ENCODE measurements at regions not wholly inside any gene's neighbourhood (a gene's known extent, or its start where the extent isn't known, plus 50 kb on each side); places are given as distances from the start of the nearest gene placed in this dataset.

DNA sequence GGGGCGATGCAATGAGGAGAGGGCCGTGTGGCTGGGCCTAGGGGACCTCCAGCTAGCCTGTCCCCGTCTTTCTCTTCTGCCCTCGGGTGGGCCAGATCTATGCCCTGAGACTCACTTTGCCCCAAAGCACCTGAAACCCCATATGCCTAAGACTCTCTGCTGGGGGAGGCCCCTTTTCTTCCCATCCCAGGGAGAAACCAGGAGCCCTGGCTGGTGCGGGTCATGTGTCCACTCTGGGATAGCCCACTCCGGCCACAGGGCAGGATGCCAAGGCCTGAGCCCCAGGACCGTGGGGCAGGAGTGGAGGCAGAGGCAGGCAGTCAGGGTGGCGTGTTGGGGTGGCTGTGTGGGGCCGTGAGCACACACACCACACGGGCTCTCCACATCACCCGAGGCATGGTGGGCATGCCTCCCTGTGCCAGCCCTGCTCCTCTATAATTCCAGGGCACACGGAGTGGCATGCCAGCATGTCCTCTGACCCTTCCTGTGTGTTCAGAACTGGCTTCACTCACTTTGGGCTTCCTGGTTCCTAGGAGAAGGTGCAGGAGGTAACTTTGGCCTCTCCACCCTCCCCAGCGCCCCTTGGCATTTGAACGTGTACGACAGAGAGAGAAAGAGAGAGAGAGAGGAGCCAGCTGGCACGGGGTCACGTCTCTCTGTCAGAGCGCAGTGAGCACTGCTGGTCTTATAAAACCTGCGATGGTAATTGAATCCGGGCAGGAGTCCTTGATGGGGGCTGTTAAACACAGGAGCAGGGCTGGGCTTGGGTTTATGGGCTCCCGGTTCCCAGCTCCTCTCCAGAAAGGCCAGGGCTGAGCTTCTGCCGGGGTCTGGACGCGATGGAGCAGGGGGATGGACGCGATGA is 144.2 kb downstream of the KIF26A start:
- Mint-ChIP-seq H3K36me3 (no peaks in the 10 kb centered on the region), H3K27me3 (peaks cover 0 to 23% (median 10%) of the 10 kb centered on the region in 5 donors), H3K9me3 (no peaks in the 10 kb centered on the region), H3K4me1 (peaks cover 0 to 2% (median 0%) of the 10 kb centered on the region in 4 donors), H3K27ac (no peak overlapping the region), H3K4me3 (no peak overlapping the region)
- POLR2A ChIA-PET, result no interaction called here
- DNase-seq (peak in 1 of 10 donors; percentile 58), ATAC-seq (no peak)

DNA sequence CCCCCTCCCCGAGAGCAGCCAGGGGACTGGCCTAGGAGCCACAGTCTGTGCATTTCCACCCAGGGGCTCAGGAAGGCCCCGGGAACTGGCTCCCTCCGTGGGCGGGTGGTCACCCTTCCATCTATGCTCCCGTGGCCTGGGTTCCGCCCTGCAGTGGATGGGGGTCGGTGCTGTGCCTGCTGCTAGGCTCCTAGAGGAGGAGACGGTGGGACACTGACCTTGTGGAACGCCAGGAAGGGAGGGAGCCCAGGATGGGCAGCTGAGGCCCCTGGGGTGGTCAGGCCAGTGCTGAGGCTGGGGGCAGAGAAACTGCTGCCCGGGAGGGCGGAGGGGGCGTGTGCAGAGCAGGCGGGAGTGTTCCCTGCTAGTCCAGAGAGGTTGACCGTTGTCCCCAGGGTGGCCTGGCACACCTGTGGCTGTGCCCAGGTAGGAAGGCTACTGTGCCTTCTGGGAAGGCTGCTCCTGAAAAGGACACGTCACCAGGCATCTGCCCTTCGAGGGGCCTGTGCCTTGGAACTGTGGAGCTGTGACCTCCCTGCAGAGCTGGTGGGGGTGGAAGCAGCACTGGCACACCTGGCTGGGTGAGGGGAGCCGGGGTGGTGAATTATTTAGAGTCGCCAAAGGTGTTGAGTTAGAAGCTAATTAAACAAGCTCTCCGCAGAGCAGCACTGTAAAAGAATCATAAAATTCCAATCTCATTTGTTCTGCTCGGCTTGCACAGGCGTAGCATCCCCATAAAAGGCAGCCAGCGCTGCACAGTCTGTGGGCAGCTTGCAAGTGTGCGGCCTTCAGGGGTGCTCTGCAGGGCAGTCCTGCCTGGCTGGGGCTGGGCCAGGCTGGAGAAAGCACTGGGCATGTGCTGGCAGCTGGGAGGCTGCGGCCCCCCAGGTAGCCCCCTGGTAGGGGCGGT is 145.1 kb downstream of the KIF26A start:
- Mint-ChIP-seq H3K27me3 (peaks cover 0 to 15% (median 5%) of the 10 kb centered on the region in 5 donors), H3K4me3 (no peak overlapping the region), H3K27ac (peak overlapping the region in 1 of 10 donors; percentile 69), H3K4me1 (peaks cover 0 to 2% (median 0%) of the 10 kb centered on the region in 4 donors), H3K9me3 (peaks cover 0 to 3% (median 0%) of the 10 kb centered on the region in 9 donors), H3K36me3 (no peaks in the 10 kb centered on the region)
- DNase-seq (peak in 1 of 10 donors; percentile 30), ATAC-seq (no peak)
- POLR2A ChIA-PET, result no interaction called here

DNA sequence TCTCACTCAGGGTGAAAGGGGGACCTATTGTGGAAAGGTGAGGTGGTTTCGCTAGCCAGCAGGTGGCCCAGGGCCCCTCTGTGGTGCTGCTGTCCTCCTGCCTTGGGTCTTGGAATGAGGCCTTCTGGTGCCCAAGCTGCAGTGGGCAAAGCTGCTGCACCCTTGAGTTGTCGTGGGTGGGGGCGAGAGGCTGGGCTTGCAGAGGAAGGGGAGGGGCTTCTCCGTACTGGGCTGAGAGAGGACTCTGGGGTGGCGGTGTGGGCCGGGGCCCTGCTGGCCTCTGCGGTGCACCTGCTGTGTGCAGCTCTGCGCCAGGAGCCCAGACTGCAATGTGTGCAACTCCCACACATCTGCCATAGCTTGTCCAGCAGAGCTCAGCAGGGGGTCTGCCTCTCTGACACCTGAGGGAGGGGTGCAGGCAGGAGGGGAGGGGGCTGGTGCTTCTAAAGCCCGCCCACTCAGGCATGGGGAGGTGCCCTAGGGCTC is 145.8 kb downstream of the KIF26A start:
- Mint-ChIP-seq H3K9me3 (peaks cover 0 to 10% (median 0%) of the 10 kb centered on the region in 9 donors), H3K36me3 (no peaks in the 10 kb centered on the region), H3K27ac (peak overlapping the region in 2 of 10 donors; percentile 15 to 62), H3K4me1 (peaks cover 0 to 2% (median 0%) of the 10 kb centered on the region in 4 donors), H3K27me3 (peaks cover 0 to 9% (median 5%) of the 10 kb centered on the region in 5 donors), H3K4me3 (no peak overlapping the region)
- DNase-seq (peak in 1 of 10 donors; percentile 47), ATAC-seq (no peak)
- POLR2A ChIA-PET, result no interaction called here

DNA sequence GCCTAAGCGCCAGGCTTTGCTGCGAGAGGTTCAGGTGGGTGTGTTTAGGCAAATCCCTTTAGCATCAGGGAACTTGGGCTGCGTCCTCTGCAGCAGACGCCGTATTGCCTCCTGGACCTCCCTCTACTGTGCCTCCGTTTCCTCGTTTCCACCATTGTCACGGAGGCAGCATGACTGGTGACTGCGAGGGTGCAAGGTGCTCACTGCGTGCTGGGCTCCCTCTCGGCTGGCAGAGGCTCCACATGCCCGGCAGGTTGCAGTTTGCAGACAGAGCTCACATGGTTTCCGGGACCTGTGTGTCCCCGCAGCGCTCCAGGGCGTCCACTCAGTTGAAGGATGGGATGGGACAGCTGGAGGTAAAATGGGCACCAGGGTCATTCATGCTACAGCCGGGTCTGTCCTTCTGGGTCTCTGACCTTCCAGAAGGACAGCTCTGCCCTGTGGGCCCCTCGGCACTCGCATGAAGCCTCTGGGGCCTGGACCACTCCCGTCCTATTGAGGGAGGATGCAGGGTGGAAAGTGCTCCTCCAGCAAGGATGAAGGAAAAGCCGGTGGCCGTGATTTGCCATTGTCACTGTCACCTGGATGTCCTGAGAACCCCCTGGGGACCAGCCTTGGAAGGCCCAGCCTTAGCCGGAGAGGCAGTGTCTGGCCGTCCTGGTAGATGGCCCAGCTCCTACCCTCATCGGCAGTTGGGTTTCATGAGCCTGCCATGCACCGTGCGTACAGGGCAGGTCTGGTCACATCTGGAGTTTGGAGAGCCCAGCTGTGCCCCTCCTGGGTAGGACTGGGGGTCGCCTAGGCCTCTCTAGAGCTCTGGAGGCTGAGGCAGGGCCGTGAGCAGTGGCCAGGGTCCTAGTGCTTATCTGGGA is 146.5 kb downstream of the KIF26A start:
- H3K27ac Mint-ChIP-seq, result peak overlapping the region in 1 of 10 donors; percentile 1
- no peaks in the 10 kb centered on the region for H3K36me3 Mint-ChIP-seq
- H3K4me1 Mint-ChIP-seq, result peaks cover 0 to 2% (median 0%) of the 10 kb centered on the region in 4 donors

DNA sequence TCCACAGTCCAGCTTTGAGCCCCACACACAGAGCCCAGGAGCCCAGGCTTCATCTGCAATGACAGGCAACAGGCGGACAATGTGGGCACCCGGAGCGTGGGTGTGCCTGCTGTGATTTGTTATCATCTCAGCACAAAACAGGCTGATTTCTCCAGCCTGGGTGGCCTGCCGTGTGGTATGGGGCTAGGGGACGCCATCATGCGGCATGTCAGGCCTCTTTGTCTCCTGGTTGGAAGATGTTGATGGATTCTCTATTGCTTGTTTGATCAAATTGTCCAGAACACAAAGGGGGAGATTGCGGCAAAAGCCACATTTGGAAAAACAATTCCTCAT is 147.1 kb downstream of the KIF26A start:
- Mint-ChIP-seq H3K9me3 (peaks cover 0 to 12% (median 0%) of the 10 kb centered on the region in 9 donors), H3K4me1 (peaks cover 0 to 2% (median 0%) of the 10 kb centered on the region in 4 donors), H3K27me3 (no peaks in the 10 kb centered on the region), H3K27ac (peak overlapping the region in 2 of 10 donors; percentile 1 to 16), H3K36me3 (no peaks in the 10 kb centered on the region), H3K4me3 (no peak overlapping the region)
- ATAC-seq (no peak), DNase-seq (no peak)
- POLR2A ChIA-PET, result no interaction called here

More for the DNA sequence above, 146.5 kb downstream of the KIF26A start:
- peaks cover 0 to 5% (median 2%) of the 10 kb centered on the region in 5 donors for H3K27me3 Mint-ChIP-seq
- H3K4me3 Mint-ChIP-seq, result no peak overlapping the region
- ATAC-seq (no peak), DNase-seq (peak in 1 of 10 donors; percentile 58)
- peaks cover 0 to 12% (median 0%) of the 10 kb centered on the region in 9 donors for H3K9me3 Mint-ChIP-seq
- POLR2A ChIA-PET, result no interaction called here

DNA sequence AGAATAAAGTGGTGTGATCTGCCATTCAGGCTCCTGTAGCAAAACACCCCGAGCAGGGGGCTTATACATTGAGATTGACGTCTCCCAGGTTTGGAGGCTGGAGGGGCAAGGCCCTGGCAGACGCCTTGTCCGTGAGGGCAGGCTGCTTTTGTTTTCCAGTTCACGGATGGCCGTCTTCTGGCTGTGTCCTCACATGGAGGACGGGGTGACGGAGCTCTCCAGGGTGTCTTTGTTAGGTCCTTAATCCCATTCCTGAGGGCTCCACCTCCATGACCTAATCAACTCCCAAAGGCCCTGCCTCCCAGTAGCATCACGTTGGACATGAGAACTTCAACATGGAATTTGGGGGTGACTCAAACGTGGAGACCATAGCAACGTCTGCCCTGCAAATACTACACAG is 147.7 kb downstream of the KIF26A start:
- no peak overlapping the region for H3K4me3 Mint-ChIP-seq
- peaks cover 0 to 12% (median 0%) of the 10 kb centered on the region in 9 donors for H3K9me3 Mint-ChIP-seq

DNA sequence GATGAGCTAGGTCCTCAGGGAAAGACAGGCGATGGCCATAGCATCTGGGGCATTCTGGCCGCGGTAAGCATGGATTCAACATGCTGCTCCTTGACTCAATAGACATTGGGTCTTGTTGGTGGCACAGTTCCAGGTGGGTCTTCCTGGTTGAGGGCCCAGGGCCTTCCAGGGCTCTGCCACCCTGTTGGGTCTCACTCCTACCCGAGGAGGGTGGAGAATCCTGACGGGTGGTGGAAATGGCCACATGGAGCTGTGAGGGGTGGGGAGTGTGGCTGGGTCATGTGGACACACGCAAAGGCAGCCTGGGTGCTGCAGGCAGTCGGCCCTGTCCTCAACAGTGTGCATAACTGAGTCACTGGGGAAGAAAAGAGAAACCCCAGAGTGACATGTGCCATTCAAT is 148.1 kb downstream of the KIF26A start:
- no peak overlapping the region for H3K4me3 Mint-ChIP-seq
- DNase-seq (peak in 1 of 10 donors; percentile 40), ATAC-seq (no peak)
- H3K9me3 Mint-ChIP-seq, result peaks cover 0 to 12% (median 0%) of the 10 kb centered on the region in 9 donors
- H3K27ac Mint-ChIP-seq, result peak overlapping the region in 1 of 10 donors; percentile 16
- peaks cover 0 to 2% (median 0%) of the 10 kb centered on the region in 4 donors for H3K4me1 Mint-ChIP-seq
- no peaks in the 10 kb centered on the region for H3K36me3 Mint-ChIP-seq
- peaks cover 0 to 1% (median 0%) of the 10 kb centered on the region in 5 donors for H3K27me3 Mint-ChIP-seq
- POLR2A ChIA-PET, result no interaction called here

More for the DNA sequence above, 147.7 kb downstream of the KIF26A start:
- ATAC-seq (no peak), DNase-seq (peak in 1 of 10 donors; percentile 15)
- peaks cover 0 to 2% (median 0%) of the 10 kb centered on the region in 4 donors for H3K4me1 Mint-ChIP-seq
- H3K36me3 Mint-ChIP-seq, result no peaks in the 10 kb centered on the region
- H3K27me3 Mint-ChIP-seq, result no peaks in the 10 kb centered on the region
- POLR2A ChIA-PET, result no interaction called here
- peak overlapping the region in 1 of 10 donors; percentile 16 for H3K27ac Mint-ChIP-seq

DNA sequence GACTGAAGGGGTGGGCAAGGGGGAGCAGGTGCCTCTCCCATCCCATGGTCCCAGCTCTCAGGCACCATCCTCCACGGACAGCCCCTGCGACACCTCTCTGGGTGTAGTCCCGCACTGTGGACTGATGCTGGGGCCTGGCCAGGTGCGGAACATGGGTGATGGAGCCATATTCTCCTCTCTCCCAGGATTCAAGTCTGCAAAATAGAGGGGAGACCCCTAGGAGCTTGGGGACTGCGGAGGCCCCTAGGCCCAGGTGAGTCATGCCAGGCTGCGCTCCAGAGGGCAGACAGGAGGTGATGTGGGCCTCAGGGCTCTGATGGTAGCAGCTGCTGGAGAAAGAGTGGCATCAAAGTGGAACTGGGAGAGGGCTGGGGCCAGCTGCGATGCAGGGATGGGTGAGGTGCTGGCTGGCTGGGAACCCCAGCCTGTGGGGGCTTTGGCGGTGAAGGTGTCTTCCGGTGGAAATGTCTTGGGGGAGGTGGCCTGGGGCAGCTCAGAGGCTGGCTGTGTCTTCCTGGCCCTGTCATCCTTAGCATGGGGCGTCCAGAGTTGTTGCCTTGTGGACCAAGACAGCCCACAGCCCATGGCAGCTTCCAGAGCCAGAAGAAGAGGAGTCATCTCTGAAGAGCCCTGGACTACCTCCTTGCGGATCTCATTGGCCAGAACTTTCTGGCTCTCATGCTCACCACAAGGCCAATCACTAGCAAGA is 149.1 kb downstream of the KIF26A start:
- peak in 1 of 10 donors; percentile 48 for DNase-seq
- peak overlapping the region in 1 of 10 donors; percentile 72 for H3K27ac Mint-ChIP-seq
- peaks cover 0 to 12% (median 0%) of the 10 kb centered on the region in 9 donors for H3K9me3 Mint-ChIP-seq

DNA sequence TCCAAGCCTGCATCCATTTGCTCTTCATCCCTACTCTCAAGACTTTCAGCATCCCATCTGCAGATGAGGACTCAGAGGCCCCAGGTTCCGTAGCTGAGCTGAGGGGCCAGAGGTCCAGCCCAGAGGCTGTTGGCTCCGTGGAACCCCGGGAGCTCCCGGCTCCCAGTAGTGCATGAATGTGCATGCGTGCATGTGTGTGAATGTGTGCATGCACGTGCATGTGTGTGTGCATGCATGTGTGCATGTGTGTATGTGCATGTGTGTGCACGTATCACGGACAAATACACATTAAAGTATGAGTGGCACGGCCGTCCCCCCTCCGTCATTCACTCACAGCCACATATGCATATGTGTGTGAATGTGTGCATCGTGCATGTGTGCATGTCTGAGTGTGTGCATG is 149.9 kb downstream of the KIF26A start:
- DNase-seq (peak in 1 of 10 donors; percentile 22), ATAC-seq (no peak)
- H3K36me3 Mint-ChIP-seq, result no peaks in the 10 kb centered on the region
- H3K4me1 Mint-ChIP-seq, result no peaks in the 10 kb centered on the region
- H3K27ac Mint-ChIP-seq, result no peak overlapping the region
- peaks cover 0 to 6% (median 0%) of the 10 kb centered on the region in 5 donors for H3K27me3 Mint-ChIP-seq
- POLR2A ChIA-PET, result no interaction called here
- no peak overlapping the region for H3K4me3 Mint-ChIP-seq
- H3K9me3 Mint-ChIP-seq, result peaks cover 0 to 12% (median 0%) of the 10 kb centered on the region in 9 donors

More for the DNA sequence above, 149.1 kb downstream of the KIF26A start:
- H3K27me3 Mint-ChIP-seq, result peaks cover 0 to 3% (median 0%) of the 10 kb centered on the region in 5 donors
- POLR2A ChIA-PET, result no interaction called here
- no peak for ATAC-seq
- no peaks in the 10 kb centered on the region for H3K36me3 Mint-ChIP-seq
- no peak overlapping the region for H3K4me3 Mint-ChIP-seq
- H3K4me1 Mint-ChIP-seq, result peaks cover 0 to 2% (median 0%) of the 10 kb centered on the region in 4 donors

DNA sequence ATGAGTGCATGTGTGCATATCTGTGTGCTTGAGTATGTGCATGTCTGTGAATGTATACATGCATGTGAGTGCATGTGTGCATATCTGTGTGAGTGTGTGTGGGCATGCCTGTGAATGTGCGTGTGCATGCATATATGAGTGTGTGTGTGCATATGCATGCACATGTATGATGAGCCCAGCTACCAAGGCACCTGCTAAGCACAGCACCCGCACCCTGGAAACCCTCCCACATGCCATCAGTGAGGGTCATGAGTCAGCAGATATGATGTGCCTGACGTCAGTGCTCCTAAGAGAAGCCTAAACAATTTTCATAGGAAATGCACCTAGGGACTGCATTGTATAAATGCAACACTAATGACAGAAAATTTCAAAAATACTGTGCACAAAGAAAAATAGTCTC is 151.1 kb downstream of the KIF26A start:
- Mint-ChIP-seq H3K4me3 (no peak overlapping the region), H3K36me3 (no peaks in the 10 kb centered on the region), H3K9me3 (peaks cover 0 to 12% (median 0%) of the 10 kb centered on the region in 9 donors), H3K27ac (no peak overlapping the region), H3K4me1 (peaks cover 0 to 2% (median 0%) of the 10 kb centered on the region in 4 donors), H3K27me3 (peaks cover 0 to 12% (median 4%) of the 10 kb centered on the region in 5 donors)
- DNase-seq (peak in 1 of 10 donors; percentile 26), ATAC-seq (no peak)
- POLR2A ChIA-PET, result no interaction called here

DNA sequence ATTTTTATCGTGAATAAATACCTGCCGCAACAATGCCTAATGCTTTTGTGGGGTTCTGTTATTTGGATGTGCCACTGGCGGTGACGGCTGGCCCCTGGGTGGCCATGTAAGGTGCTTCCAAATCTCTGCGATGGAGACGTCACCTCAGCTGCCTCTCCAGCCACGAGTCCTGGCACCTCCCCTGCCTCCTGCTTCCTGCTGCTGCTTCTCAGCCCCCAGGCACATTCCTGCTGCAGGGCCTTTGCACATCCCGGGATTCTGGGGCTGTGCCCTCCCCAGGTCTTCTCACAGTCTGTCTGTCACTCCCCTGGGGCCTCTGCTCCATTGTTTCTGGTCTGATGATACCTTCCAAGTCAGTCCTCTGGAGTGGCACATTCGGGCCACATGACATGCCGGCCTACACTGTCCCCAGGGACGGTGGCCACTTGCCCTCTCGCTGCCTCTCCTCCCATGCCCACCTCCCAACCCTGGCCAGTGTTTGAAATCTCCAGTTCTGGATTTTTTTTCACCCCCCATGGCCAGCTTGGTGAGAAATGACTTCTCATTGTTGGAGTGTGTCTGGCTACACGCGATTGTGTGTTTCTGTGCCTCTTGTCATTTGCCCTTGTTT is 151.8 kb downstream of the KIF26A start:
- DNase-seq, result peak in 1 of 10 donors; percentile 6
- no peaks in the 10 kb centered on the region for H3K36me3 Mint-ChIP-seq
- H3K27ac Mint-ChIP-seq, result no peak overlapping the region
- peaks cover 0 to 14% (median 4%) of the 10 kb centered on the region in 5 donors for H3K27me3 Mint-ChIP-seq
- no peak overlapping the region for H3K4me3 Mint-ChIP-seq
- POLR2A ChIA-PET, result no interaction called here
- ATAC-seq, result no peak
- peaks cover 0 to 2% (median 0%) of the 10 kb centered on the region in 4 donors for H3K4me1 Mint-ChIP-seq
- peaks cover 0 to 12% (median 0%) of the 10 kb centered on the region in 9 donors for H3K9me3 Mint-ChIP-seq

All from naive thymus-derived CD8-positive, alpha-beta T cell (primary cell).